ENCODE measurements at regions not wholly inside any gene's neighbourhood (a gene's known extent, or its start where the extent isn't known, plus 50 kb on each side); places are given as distances from the start of the nearest gene placed in this dataset.

DNA sequence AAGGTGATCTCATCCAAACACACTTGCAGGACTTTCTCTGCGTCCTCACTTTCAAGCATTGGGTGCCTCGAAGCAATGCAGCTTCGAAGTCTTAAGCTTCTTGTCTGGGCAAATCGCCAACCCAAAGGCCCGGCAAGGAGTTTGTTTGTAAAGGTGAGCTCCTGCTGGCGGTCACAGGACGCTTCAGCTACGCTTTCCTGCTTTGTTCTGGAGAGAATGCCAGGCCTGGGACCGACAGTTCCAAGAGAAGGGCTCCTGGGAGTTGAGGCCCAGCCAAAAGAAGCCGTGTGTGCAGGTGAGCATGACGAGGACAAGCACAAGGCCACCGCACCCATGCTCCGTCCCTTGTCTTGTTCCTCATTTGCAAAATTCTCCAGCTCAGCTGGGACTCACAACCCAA, 106.6 kb upstream of the DOCK1 start:
- no peaks in the 10 kb centered on the region for H3K4me1 ChIP-seq
- TF ChIP-seq POLR2A (IDR thresholded peaks at IDR 0.05), result no peak
- TF ChIP-seq, protein P1, sequence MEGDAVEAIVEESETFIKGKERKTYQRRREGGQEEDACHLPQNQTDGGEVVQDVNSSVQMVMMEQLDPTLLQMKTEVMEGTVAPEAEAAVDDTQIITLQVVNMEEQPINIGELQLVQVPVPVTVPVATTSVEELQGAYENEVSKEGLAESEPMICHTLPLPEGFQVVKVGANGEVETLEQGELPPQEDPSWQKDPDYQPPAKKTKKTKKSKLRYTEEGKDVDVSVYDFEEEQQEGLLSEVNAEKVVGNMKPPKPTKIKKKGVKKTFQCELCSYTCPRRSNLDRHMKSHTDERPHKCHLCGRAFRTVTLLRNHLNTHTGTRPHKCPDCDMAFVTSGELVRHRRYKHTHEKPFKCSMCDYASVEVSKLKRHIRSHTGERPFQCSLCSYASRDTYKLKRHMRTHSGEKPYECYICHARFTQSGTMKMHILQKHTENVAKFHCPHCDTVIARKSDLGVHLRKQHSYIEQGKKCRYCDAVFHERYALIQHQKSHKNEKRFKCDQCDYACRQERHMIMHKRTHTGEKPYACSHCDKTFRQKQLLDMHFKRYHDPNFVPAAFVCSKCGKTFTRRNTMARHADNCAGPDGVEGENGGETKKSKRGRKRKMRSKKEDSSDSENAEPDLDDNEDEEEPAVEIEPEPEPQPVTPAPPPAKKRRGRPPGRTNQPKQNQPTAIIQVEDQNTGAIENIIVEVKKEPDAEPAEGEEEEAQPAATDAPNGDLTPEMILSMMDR (IDR thresholded peaks at IDR 0.05), result no peak
- H3K36me3 ChIP-seq, result no peaks in the 10 kb centered on the region
- no peak overlapping the region for H3K4me3 ChIP-seq
- DNase-seq (ENCODE audit: low spot score in 2 of 2), result no peak
- H3K27ac ChIP-seq, result no peak overlapping the region
- peaks cover 0 to 8% (median 0%) of the 10 kb centered on the region in 4 donors for H3K9me3 ChIP-seq
- WGBS, 2 donors, result 69 to 70% methylated on average over 10 to 13 of the region's 13 CpGs
- H3K27me3 ChIP-seq, result no peaks in the 10 kb centered on the region

DNA sequence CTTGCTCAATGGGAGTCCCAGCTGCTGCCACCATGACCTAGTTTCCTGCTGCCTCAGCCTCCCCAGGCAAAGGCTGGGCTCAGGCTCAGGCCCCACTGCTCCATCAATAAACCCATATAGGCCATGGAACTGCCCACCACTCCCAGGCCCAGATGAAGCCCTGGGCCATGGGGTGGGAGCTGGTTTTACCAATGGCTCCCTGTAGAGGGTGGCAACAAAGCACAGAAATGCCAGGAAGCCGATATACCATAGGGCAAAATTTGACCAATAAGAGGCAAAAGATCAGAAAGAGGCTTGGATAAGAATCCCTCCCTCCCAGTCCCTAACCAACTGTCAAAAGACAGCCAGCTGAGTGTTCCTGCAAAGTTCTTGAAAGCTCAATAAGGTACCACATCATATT, 101.8 kb upstream of the DOCK1 start:
- Histone ChIP-seq H3K27me3 (no peaks in the 10 kb centered on the region), H3K4me1 (no peaks in the 10 kb centered on the region), H3K27ac (no peak overlapping the region), H3K4me3 (no peak overlapping the region), H3K36me3 (no peaks in the 10 kb centered on the region), H3K9me3 (no peaks in the 10 kb centered on the region)
- no peak for DNase-seq (ENCODE audit: low spot score in 2 of 2)
- no peak for TF ChIP-seq POLR2A (IDR thresholded peaks at IDR 0.05)
- TF ChIP-seq, protein P1 (IDR thresholded peaks at IDR 0.05), result no peak
- TF ChIP-seq EP300 (IDR thresholded peaks at IDR 0.05), result no peak
- 86 to 92% methylated on average over 1 of the region's 1 CpG for WGBS, 2 donors

DNA sequence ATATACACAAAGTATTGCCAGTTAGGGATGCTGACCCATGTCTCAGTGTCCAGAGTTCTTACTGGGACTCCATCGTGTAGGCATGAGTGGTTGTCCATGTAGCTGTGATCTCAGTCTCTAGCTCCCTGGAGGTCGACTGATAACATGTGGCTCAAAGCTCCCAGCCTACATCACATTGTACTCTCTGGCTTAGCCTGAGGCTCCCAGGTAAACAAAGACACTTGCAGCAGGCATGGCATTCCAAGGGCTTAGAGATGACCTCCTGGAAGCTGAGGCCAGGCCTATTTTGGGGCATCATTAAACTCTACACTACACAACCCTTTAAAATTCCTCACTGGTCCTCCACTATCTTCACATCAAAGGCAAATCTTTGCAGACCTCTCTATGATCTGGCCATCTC, 100.8 kb upstream of the DOCK1 start:
- Histone ChIP-seq H3K27me3 (no peaks in the 10 kb centered on the region), H3K4me1 (no peaks in the 10 kb centered on the region), H3K9me3 (no peaks in the 10 kb centered on the region), H3K27ac (no peak overlapping the region), H3K4me3 (no peak overlapping the region), H3K36me3 (no peaks in the 10 kb centered on the region)
- WGBS, 2 donors, result 89 to 100% methylated on average over 2 of the region's 2 CpGs
- no peak for DNase-seq (ENCODE audit: low spot score in 2 of 2)
- TF ChIP-seq POLR2A (IDR thresholded peaks at IDR 0.05), result no peak
- TF ChIP-seq, protein P1 (IDR thresholded peaks at IDR 0.05), result no peak
- TF ChIP-seq EP300 (IDR thresholded peaks at IDR 0.05), result no peak

DNA sequence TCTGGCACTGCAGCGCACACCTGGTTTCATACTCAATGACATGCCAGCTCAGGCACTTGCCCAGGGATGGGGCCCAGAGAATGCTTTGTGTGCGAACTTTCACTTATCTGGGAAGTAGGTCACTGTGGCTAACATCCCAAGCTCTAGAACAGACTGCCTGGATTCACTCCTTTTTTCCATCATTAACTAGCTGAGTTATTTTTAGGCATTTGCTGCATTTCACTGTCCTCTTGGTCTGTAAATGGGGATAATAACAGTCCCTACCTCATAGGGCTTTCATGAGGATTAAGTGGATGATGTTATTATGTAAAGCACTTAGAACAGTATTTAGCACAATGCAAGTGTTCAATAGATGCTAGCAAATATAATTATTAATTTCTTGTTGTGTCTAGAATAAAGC, 98.7 kb upstream of the DOCK1 start:
- H3K27me3 ChIP-seq, result no peaks in the 10 kb centered on the region
- H3K9me3 ChIP-seq, result peaks cover 0 to 16% (median 3%) of the 10 kb centered on the region in 4 donors
- no peaks in the 10 kb centered on the region for H3K4me1 ChIP-seq
- no peaks in the 10 kb centered on the region for H3K36me3 ChIP-seq
- 94 to 96% methylated on average over 2 of the region's 2 CpGs for WGBS, 2 donors
- DNase-seq (ENCODE audit: low spot score in 2 of 2), result no peak
- TF ChIP-seq EP300 (IDR thresholded peaks at IDR 0.05) (no peak), POLR2A (IDR thresholded peaks at IDR 0.05) (no peak)
- TF ChIP-seq, protein P1 (IDR thresholded peaks at IDR 0.05), result no peak
- no peak overlapping the region for H3K27ac ChIP-seq
- no peak overlapping the region for H3K4me3 ChIP-seq

DNA sequence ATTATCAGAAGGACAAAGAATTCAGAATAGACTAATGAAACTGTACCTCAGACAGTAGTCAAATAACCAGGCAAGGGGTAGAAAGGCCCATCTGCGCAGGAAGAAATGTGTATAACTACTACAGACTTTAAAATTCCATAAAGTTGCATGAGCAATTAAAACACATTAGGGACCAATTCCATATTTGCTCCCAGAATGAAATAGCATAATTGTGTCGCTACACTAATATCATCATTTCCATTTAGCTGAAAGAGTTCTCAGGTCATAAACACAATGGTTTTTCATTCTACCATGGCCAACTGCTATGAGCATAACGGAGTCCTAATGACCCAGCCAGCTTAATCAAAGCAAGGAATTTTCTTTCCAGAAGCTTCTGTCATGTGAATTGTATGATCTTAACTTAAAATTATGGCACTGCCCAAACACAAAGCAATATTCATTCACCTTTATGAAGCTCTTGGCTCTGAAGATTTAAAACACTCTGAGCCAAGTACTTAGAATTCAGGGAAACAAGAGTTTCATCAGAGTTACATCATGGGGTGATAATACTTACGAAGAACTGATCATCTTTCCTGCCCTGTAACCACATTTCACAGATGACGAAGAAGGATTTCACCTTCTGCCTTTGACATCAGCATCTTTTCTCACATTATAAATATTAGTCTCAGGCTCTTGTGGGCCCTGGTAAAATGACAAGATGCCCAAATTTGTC, 98.1 kb upstream of the DOCK1 start:
- WGBS, 2 donors, result 70 to 87% methylated on average over 5 of the region's 5 CpGs
- Histone ChIP-seq H3K9me3 (peaks cover 0 to 18% (median 3%) of the 10 kb centered on the region in 4 donors), H3K4me3 (no peak overlapping the region), H3K27ac (no peak overlapping the region), H3K4me1 (no peaks in the 10 kb centered on the region), H3K27me3 (no peaks in the 10 kb centered on the region), H3K36me3 (no peaks in the 10 kb centered on the region)
- TF ChIP-seq EP300 (IDR thresholded peaks at IDR 0.05) (no peak), POLR2A (IDR thresholded peaks at IDR 0.05) (no peak)
- TF ChIP-seq, protein P1 (IDR thresholded peaks at IDR 0.05), result no peak
- no peak for DNase-seq (ENCODE audit: low spot score in 2 of 2)

Data from tibial nerve (tissue), 4 donors.